Adrenal gland (tissue), 9 donors: ENCODE measurements at regions not wholly inside any gene's neighbourhood (a gene's known extent, or its start where the extent isn't known, plus 50 kb on each side); places are given as distances from the start of the nearest gene placed in this dataset.
A peak's percentile ranks its signal among the peaks of the same experiment; 100 is the strongest.

Source experiments
- DNase-seq, 7 donors: peaks; one replicate each; pipeline ENCODE4 v3.0.0-alpha.2; 2019 to 2020
- H3K27ac ChIP-seq, 5 donors: fragments of 200-600 bp; sonication (generic) in 4 of 5; 1 replicate in 3 of 5; 2 replicates in 2 of 5; pipeline versions ENCODE4 v1.5.1 to v1.8.0; 2016 to 2020; ENCODE audit warnings: mild to moderate bottlenecking in 1 of 5
- H3K27me3 ChIP-seq: fragments of 200-600 bp; 2 replicates; pipeline ENCODE4 v1.8.0; 2021
- H3K36me3 ChIP-seq, 2 donors: fragments of 200-600 bp; replicated peaks in 1 of 2; 1 replicate in 1 of 2; 2 replicates in 1 of 2; pipeline versions ENCODE4 v1.5.1 to v1.8.0; 2018 to 2022
- H3K4me1 ChIP-seq, 2 donors: fragments of 200-600 bp; replicated peaks in 1 of 2; 1 replicate in 1 of 2; 2 replicates in 1 of 2; pipeline versions ENCODE4 v1.5.1 to v1.8.0; 2018 to 2021
- H3K4me3 ChIP-seq, 4 donors: fragments of 200-600 bp; sonication (generic) in 3 of 4; one replicate each; pipeline ENCODE4 v1.5.1; 2016 to 2018
- H3K9me3 ChIP-seq, 3 donors: fragments of 200-600 bp; sonication (generic) in 1 of 3; replicated peaks in 1 of 3; 1 replicate in 2 of 3; 2 replicates in 1 of 3; pipeline versions ENCODE4 v1.5.1 to v1.8.0; 2016 to 2021
- CTCF ChIP-seq, 6 experiments: fragments of 450-650 bp in 4 of 6; fragments of 200-600 bp in 2 of 6; sonication (generic) in 1 of 6; IDR thresholded peaks; 1 replicate in 5 of 6; 2 replicates in 1 of 6; pipeline versions ENCODE4 v1.5.1 to v1.8.0; 2016 to 2021; ENCODE audit warnings: antibody characterized with exemption in 6 of 6, mild to moderate bottlenecking in 2 of 6, moderate library complexity in 1 of 6
- POLR2A ChIP-seq, 2 donors: fragments of 450-650 bp; IDR thresholded peaks; one replicate each; pipeline ENCODE4 v1.6.1; 2017; ENCODE audit warnings: antibody characterized with exemption in 2 of 2, mild to moderate bottlenecking in 2 of 2, moderate library complexity in 1 of 2
- WGBS, 4 donors: extraction: QIAGEN DNeasy Blood & Tissue Kit in 2 of 4; methylation state at CpG; one replicate each; pipeline versions ENCODE4 v1.1.5 to v1.1.7; 2013 to 2017; 5-methylcytosine and 5-hydroxymethylcytosine counted together
- intact Hi-C, 2 donors: fragments of 100-400 bp; cut with DNase I; formaldehyde crosslinking; loops; one replicate each; pipeline versions ENCODE4 v1.14.1 to v1.15.0; 2022 to 2023
- donor health status: healthy with polysubstance abuse.
- donor health status: Bipolar disorder and iron deficiency.
- donor health status: DM: yes; HTN: yes; CAD: no.
- donor health status: DM: no; HTN: no; CAD: no.
- donor health status: DM: no; HTN: no; CAD: no.

DNA sequence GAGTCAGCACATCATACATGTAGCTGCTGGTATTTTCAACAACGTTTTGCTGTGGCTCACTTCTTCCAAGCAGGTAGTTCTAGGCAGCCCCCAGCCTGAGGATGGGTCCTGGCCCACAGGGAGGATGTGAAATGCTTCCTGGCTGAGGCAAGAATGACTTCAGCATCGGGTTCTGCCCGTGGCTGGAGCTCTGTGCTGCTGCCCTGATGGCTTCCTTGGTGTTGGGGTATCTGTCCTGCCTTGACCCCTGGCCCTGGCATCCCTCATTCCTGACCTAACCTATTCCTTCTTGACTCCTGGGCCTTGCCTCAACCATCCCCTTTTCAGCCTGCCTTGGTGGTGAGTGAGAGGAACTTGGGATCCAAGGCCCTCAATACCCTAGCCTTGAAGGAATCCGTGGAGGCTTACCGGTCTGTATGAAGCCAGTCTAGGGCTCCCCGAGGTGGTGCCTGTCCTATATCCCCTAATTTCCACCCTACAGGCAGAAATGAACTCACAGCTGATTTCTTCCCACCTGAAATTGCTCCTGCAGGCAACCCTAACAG, 300.6 kb downstream of the TLE3 start:
- Histone ChIP-seq H3K36me3 (no peaks in the 10 kb centered on the region), H3K9me3 (no peaks in the 10 kb centered on the region), H3K4me3 (no peak overlapping the region), H3K27me3 (no peaks in the 10 kb centered on the region), H3K27ac (no peak overlapping the region), H3K4me1 (peaks cover 4 to 10% of the 10 kb centered on the region in 2 donors)
- peak in 1 of 7 donors; percentile 35 for DNase-seq
- TF ChIP-seq POLR2A (IDR thresholded peaks at IDR 0.05) (no peak), CTCF (IDR thresholded peaks at IDR 0.05) (no peak)
- 60 to 79% (median 65%) methylated on average over 6 of the region's 6 CpGs for WGBS, 4 donors
- intact Hi-C loops, result no loop called here

DNA sequence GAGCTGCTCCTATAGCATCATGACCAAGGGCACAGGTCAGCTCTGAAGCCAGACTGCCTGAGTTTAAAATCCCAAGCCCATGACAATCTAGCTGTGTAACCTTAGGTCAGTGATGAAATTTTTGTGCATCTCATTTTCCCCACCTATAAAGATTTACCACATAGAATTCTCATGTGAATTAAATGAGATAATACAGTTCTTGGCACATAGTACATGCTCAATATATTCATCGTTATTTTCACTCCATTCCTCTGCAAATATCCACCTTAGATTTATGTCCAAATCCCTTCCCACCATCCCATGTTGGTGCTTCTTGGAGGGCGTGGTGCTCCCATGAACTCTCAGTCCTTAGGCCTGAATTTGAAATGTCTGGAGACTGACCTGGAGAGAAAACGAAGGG, 300.1 kb downstream of the TLE3 start:
- Histone ChIP-seq H3K36me3 (no peaks in the 10 kb centered on the region), H3K4me3 (no peak overlapping the region), H3K27me3 (no peaks in the 10 kb centered on the region), H3K9me3 (no peaks in the 10 kb centered on the region), H3K4me1 (peaks cover 4 to 10% of the 10 kb centered on the region in 2 donors), H3K27ac (no peak overlapping the region)
- intact Hi-C loops, result no loop called here
- TF ChIP-seq CTCF (IDR thresholded peaks at IDR 0.05) (no peak), POLR2A (IDR thresholded peaks at IDR 0.05) (no peak)
- peak in 1 of 7 donors; percentile 2 for DNase-seq
- WGBS, 4 donors, result 76 to 94% (median 90%) methylated on average over 3 of the region's 3 CpGs

DNA sequence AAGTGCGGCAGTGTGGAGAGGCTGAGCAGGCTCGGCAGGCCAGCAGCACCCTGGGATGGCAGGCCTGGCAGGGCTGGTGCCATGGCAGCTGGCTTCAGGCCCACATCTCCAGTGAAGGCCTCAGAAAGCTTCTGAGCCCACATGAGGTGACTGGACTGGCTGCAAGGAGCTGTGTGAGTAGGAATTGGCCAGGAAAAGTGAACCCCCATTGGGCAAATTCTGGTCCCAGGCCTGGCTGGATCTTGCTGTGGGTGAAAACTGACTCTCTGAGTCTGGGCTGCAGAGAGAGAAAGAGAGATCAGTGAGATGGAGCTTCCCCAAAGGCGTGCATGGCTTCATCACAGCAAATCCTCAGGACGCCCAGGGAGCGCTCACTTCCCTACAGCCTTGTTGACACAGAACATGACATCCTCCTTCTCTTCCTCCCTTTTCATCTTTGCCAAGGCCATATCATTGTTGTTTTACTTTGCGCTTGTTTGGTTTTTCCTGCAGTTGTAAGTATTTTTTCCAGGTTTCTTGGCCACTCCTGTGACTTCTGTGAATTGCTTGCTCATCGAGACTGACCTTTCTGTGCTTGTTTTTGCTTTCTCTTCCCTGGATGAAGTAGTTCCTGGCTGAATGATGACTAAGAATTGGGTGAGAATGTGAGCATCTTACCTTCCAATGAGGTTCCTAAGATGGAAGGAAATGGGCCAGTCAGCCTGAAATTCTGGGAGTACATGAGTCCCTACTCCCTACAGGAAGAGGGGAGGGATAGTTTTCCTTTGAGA, 299.1 kb downstream of the TLE3 start:
- intact Hi-C loops, result no loop called here
- Histone ChIP-seq H3K9me3 (no peaks in the 10 kb centered on the region), H3K4me3 (no peak overlapping the region), H3K36me3 (no peaks in the 10 kb centered on the region), H3K27ac (no peak overlapping the region), H3K4me1 (peaks cover 4 to 10% of the 10 kb centered on the region in 2 donors), H3K27me3 (no peaks in the 10 kb centered on the region)
- no peak for TF ChIP-seq POLR2A (IDR thresholded peaks at IDR 0.05)
- no peak for TF ChIP-seq CTCF (IDR thresholded peaks at IDR 0.05)
- WGBS, 4 donors, result 73 to 85% (median 79%) methylated on average over 7 of the region's 7 CpGs
- no peak for DNase-seq

- DNase-seq, result no peak
- 42 to 68% (median 55%) methylated on average over 2 to 9 of the region's 9 CpGs for WGBS, 4 donors
- Histone ChIP-seq H3K4me3 (no peak overlapping the region), H3K9me3 (no peaks in the 10 kb centered on the region), H3K27me3 (peaks cover 3% of the 10 kb centered on the region), H3K27ac (no peak overlapping the region), H3K36me3 (no peaks in the 10 kb centered on the region), H3K4me1 (no peaks in the 10 kb centered on the region)
- TF ChIP-seq CTCF (IDR thresholded peaks at IDR 0.05) (no peak), POLR2A (IDR thresholded peaks at IDR 0.05) (no peak)
- intact Hi-C loops, result no loop called here
Measured at GRCh38 chr15:69801144-69801543, 296.6 kb downstream of the TLE3 start.
